Osteoblast (primary cell): ENCODE measurements at regions not wholly inside any gene's neighbourhood (a gene's known extent, or its start where the extent isn't known, plus 50 kb on each side); places are given as distances from the start of the nearest gene placed in this dataset.

Experiments
- DNase-seq: peaks from one replicate; pipeline ENCODE4 v3.0.0; 2011; ENCODE audit warnings: low spot score, mixed read lengths; ENCODE audit not compliant: insufficient read length; ENCODE audit errors: missing footprints
- H2AFZ ChIP-seq: 2 replicates; pipeline ENCODE4 v1.6.0; 2011; ENCODE audit warnings: mild to moderate bottlenecking, low read length
- H3K27ac ChIP-seq: 2 replicates; pipeline ENCODE4 v1.5.1; 2011; ENCODE audit warnings: mild to moderate bottlenecking, low read depth, low read length, moderate library complexity
- H3K27me3 ChIP-seq: 2 replicates; pipeline ENCODE4 v1.6.0; 2012; ENCODE audit warnings: mild to moderate bottlenecking, control low read depth, inconsistent platforms, low read length, moderate library complexity; ENCODE audit not compliant: insufficient read depth
- H3K36me3 ChIP-seq: 2 replicates; pipeline ENCODE4 v1.5.1; 2011; ENCODE audit warnings: mild to moderate bottlenecking, low read length, control low read depth, moderate library complexity; ENCODE audit not compliant: insufficient read depth
- H3K4me1 ChIP-seq: 2 replicates; pipeline ENCODE4 v1.5.1; 2011; ENCODE audit warnings: mild to moderate bottlenecking, low read length, control low read depth, moderate library complexity; ENCODE audit not compliant: insufficient read depth
- H3K4me2 ChIP-seq: 2 replicates; pipeline ENCODE4 v1.6.0; 2011; ENCODE audit warnings: mild to moderate bottlenecking, low read length; ENCODE audit not compliant: insufficient read depth
- H3K4me3 ChIP-seq: fragments of 200-600 bp; sonication (generic); 3 replicates; pipeline ENCODE4 v1.5.1; 2012; ENCODE audit warnings: mild to moderate bottlenecking, low read length, inconsistent platforms; ENCODE audit not compliant: insufficient read depth
- H3K79me2 ChIP-seq: 2 replicates; pipeline ENCODE4 v1.6.0; 2012; ENCODE audit warnings: mild to moderate bottlenecking, low read length, control low read depth, inconsistent platforms; ENCODE audit not compliant: insufficient read depth
- H3K9me3 ChIP-seq: 2 replicates; pipeline ENCODE4 v1.5.1; 2011; ENCODE audit warnings: low read depth, low read length, control low read depth
- H4K20me1 ChIP-seq: 2 replicates; pipeline ENCODE4 v1.6.0; 2012; ENCODE audit warnings: mild to moderate bottlenecking, low read length, control low read depth; ENCODE audit not compliant: insufficient read depth
- CTCF ChIP-seq: IDR thresholded peaks from 2 replicates; pipeline ENCODE4 v1.5.1; 2011; ENCODE audit warnings: mild to moderate bottlenecking, low read depth, low read length, moderate library complexity; ENCODE audit errors: extremely low read depth

GRCh38 chr15:47568030-47568429, 149.3 kb upstream of the SEMA6D start:
- H3K27ac ChIP-seq: no peak overlapping the region
- H3K36me3 ChIP-seq: no peaks in the 10 kb centered on the region
- H3K4me1 ChIP-seq: no peaks in the 10 kb centered on the region
- H3K4me2 ChIP-seq: no peak overlapping the region
- no peak overlapping the region for H3K4me3 ChIP-seq
- no peaks in the 10 kb centered on the region for H3K9me3 ChIP-seq
- H3K27me3 ChIP-seq: no peaks in the 10 kb centered on the region
- no peaks in the 10 kb centered on the region for H3K79me2 ChIP-seq
- no peaks in the 10 kb centered on the region for H4K20me1 ChIP-seq
- no peak overlapping the region for H2AFZ ChIP-seq
- no peak for TF ChIP-seq CTCF
- no peak for DNase-seq

GRCh38 chr15:47570044-47570443, 147.3 kb upstream of the SEMA6D start:
- no peaks in the 10 kb centered on the region for H3K9me3 ChIP-seq
- no peaks in the 10 kb centered on the region for H3K79me2 ChIP-seq
- H3K36me3 ChIP-seq: no peaks in the 10 kb centered on the region
- no peak for TF ChIP-seq CTCF
- no peaks in the 10 kb centered on the region for H3K4me1 ChIP-seq
- no peak overlapping the region for H3K4me3 ChIP-seq
- H3K27me3 ChIP-seq: no peaks in the 10 kb centered on the region
- no peak overlapping the region for H3K4me2 ChIP-seq
- H2AFZ ChIP-seq: no peak overlapping the region
- H3K27ac ChIP-seq: no peak overlapping the region
- no peaks in the 10 kb centered on the region for H4K20me1 ChIP-seq
- DNase-seq: no peak

- Histone ChIP-seq H3K9me3 (no peaks in the 10 kb centered on the region), H3K4me1 (peaks cover 4% of the 10 kb centered on the region), H3K36me3 (no peaks in the 10 kb centered on the region), H3K4me2 (no peak overlapping the region), H3K79me2 (no peaks in the 10 kb centered on the region), H3K27me3 (no peaks in the 10 kb centered on the region), H2AFZ (no peak overlapping the region), H4K20me1 (no peaks in the 10 kb centered on the region), H3K4me3 (no peak overlapping the region), H3K27ac (no peak overlapping the region)
- TF ChIP-seq CTCF: no peak
- no peak for DNase-seq
These were observed 146.9 kb upstream of the SEMA6D start for GRCh38 chr15:47570451-47570850.

GRCh38 chr15:47570881-47571640, 146.2 kb upstream of the SEMA6D start:
- H2AFZ ChIP-seq: no peak overlapping the region
- H3K27ac ChIP-seq: no peak overlapping the region
- H3K4me3 ChIP-seq: no peak overlapping the region
- no peak for DNase-seq
- H4K20me1 ChIP-seq: no peaks in the 10 kb centered on the region
- no peak overlapping the region for H3K4me2 ChIP-seq
- no peaks in the 10 kb centered on the region for H3K79me2 ChIP-seq
- no peaks in the 10 kb centered on the region for H3K9me3 ChIP-seq
- H3K36me3 ChIP-seq: no peaks in the 10 kb centered on the region
- H3K4me1 ChIP-seq: peaks cover 4% of the 10 kb centered on the region
- no peaks in the 10 kb centered on the region for H3K27me3 ChIP-seq
- no peak for TF ChIP-seq CTCF
